ENCODE measurements at regions not wholly inside any gene's neighbourhood (a gene's known extent, or its start where the extent isn't known, plus 50 kb on each side); places are given as distances from the start of the nearest gene placed in this dataset.

DNA sequence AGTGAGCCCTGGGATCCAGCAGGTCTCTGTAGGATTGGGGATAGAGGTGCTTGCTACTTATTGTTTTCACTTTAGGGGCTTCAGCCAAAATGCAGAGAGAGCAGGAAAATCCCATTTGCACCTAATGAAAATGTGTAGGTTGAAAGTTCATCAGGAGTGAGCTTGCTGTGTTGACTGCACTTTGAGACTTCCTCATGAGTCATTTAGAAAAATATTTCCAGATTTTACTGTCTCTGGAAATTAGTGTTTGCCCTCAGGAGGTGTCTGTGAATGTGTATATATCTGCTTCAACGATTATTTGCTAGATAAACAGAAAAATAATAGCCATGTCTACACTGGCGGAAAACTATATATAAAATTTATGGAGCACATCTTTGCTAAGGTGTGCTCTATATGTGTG lies 159.3 kb downstream of the CAND1 start:
- DNase-seq, result no peak

GRCh38 chr12:67430708-67431335 lies 161.7 kb downstream of the CAND1 start:
- DNase-seq, result no peak

DNA sequence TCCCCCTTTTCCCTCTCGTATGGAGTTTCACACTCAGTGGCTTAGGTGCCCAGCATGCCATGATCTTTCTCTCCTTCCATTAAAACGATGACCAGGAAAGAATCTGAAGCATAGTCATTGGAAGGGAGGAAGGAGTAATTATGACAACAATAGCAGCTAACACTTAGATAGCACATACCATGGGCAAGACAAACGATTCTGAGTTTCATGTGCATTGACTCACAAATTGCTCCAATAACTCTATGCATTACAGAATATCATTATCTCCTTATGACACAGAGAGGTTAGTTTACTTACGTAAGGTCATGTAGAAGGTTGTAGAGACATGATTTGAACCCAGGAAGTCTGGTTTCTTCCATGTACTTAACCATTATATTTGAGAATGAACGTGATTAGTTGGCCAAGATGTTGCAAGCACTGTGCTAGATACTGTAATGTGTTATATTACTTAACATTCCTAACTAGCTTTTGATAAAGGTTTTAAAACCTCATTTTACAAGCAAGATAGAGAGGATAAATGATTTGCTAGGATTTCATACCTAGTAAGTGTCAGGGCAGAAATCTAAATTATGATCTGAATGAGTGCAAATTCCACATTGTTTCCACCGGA lies 162.4 kb downstream of the CAND1 start:
- no peak for DNase-seq

GRCh38 chr12:67433385-67434175 lies 164.4 kb downstream of the CAND1 start:
- DNase-seq, result no peak

DNA sequence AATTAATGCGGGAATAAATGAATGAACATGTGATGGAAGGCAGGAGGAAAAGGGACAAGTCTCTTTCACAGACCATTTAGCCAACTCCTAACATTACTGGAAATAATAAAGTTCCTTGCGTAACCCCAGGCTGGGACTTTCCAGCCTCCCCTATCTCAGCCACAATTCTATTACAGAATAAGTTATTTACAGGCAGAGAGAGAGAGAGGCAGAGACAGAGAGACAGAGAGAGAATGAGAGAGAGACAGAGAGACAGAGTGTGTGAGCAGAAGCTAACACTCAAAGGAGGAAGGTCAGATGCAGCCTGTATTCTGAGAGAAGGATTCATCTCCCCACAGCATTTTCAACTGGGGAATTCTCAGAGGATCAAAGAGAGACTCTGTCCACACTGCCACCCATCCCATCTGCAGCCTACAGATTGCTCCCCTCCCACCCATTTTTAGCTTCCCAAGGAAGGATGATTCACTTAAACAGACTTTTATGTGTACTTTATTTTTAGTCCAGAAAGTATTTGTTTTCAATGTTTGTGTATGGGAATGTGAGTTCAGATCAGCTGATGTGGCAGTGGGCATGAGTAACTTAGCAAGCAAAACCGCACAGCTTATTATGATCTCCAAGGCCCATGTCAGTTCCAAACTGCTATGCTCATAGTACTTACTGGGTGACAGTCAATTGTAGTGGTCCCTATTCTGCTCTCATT lies 165.7 kb downstream of the CAND1 start:
- DNase-seq, result no peak

- DNase-seq, result no peak
Measured at GRCh38 chr12:67436230-67436629, 167.1 kb downstream of the CAND1 start.

- DNase-seq, result no peak
Measured at GRCh38 chr12:67437011-67437410, 167.9 kb downstream of the CAND1 start.

GRCh38 chr12:67439611-67440010 lies 170.5 kb downstream of the CAND1 start:
- no peak for DNase-seq

GRCh38 chr12:67441736-67442346 lies 172.7 kb downstream of the CAND1 start:
- DNase-seq, result peak; percentile 11

- DNase-seq, result peak; percentile 56
Measured at GRCh38 chr12:67442347-67442841, 173.2 kb downstream of the CAND1 start.

GRCh38 chr12:67442896-67443295 lies 173.7 kb downstream of the CAND1 start:
- no peak for DNase-seq

- DNase-seq, result no peak
Measured at GRCh38 chr12:67444542-67444941, 175.4 kb downstream of the CAND1 start.

DNA sequence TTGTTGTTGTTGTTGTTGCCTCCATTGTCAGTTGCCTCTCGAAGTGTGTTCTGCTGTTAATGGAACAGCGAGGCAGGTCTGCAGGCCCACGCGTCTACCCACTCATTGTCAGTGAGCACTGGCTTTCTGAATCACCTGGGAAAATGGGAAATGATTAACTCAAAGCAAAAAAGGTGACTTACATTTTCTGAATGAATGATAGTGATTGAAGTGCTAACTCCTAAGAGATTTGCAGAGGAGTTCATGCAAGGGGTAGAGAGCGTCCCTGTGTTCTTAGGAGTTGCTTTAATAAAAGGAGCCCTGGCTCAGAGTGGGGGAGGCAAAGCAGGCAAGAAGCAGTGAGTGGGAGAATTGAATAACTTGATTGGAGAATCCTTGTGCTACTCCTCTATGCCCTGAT lies 177.6 kb downstream of the CAND1 start:
- no peak for DNase-seq

- peak; percentile 73 for DNase-seq
Measured at GRCh38 chr12:67447180-67447579, 178.0 kb downstream of the CAND1 start.

- DNase-seq, result no peak
Measured at GRCh38 chr12:67449591-67450052, 180.5 kb downstream of the CAND1 start.

DNA sequence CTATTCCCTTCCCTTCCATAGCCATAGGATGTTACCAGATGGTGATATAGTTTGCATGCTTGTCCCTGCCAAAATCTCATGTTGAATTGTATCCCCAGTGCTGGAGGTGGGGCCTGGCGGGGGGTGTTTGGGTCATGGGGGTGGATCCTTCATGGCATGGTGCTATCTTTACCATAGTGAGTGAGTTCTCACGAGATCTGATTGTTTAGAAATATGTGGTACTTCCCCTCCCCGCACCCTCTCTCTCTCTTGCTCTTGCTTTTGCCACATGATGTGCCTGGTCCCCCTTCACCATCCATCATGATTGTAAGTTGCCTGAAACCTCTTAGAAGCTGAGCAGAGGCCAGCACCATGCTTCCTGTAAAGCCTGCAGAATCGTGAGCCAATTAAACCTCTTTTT lies 181.3 kb downstream of the CAND1 start:
- no peak for DNase-seq

- no peak for DNase-seq
Measured at GRCh38 chr12:67451206-67451605, 182.0 kb downstream of the CAND1 start.

DNA sequence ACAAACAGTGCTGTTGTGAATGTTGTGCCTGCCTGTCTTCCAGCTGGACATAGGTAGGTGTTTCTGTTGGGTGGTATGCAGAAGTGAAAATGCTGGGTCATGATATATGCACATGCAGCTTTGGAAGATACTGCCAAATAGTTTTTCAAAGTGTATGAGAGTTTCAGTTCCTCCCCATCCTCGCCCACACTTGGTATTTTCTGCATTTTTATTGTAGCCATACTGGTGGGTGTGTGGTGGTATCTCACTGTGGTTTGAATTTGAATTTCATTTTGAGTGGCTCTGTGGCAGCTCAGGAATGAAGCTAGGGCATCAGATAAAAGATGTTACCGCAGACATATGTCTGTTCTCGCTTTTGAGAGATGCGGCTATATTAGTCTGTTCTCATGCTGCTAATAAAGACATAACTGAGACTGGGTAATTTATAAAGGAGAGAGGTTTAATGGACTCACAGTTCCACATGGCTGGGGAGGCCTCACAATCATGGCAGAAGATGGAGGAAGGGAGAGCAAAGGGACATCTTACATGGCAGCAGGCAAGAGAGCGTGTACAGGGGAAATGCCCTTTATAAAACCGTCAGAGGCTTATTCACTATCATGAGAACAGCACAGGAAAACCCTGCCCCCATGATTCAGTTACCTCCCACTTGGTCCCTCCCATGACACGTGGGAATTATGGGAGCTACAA lies 183.1 kb downstream of the CAND1 start:
- no peak for DNase-seq

DNA sequence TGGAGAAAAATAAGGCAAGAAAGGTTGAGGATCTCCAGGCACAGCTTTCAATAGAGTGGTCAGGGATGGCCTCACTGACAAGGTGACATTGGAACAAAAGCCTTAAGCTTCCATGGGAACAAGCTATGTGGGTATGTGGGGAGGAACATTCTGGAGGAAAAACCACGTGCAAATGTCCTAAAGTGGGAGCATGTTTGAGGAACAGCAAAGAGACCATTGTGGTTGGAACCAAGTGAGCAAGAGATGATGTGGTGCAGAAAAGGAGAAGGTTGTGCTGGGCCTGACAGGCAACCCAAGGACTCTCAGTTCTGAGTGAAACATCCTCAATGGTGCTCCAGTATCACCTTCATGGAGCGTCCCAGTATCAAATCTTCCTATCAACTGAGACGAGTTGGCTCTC lies 184.0 kb downstream of the CAND1 start:
- no peak for DNase-seq

GRCh38 chr12:67455236-67455635 lies 186.1 kb downstream of the CAND1 start:
- no peak for DNase-seq

- no peak for DNase-seq
Measured at GRCh38 chr12:67456431-67456901, 187.3 kb downstream of the CAND1 start.

DNA sequence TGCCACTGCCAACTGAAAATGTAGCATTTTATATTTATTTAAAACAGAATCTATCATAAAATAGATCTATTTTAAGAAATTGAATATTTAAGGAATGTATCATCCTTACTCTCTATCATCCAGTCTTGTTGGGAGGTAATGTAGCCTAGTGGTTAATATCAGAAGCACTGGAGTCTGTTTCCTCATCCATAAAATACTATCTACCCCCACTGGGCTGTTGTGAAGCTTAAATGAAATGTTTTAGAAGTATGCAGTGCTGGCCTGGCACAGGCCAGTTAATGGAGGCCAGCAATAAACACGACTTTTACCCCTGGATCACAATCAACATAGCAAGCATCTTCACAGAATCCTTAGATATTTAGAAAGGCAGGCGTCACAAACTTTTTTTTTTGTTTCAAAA lies 188.0 kb downstream of the CAND1 start:
- no peak for DNase-seq
